GM12878 (cell line): ENCODE measurements at regions not wholly inside any gene's neighbourhood (a gene's known extent, or its start where the extent isn't known, plus 50 kb on each side); places are given as distances from the start of the nearest gene placed in this dataset.

Source experiments
- ATF2 ChIP-seq: IDR thresholded peaks from 2 replicates; pipeline ENCODE4 v1.6.1; 2012; ENCODE audit warnings: low read length, inconsistent platforms
- CTCF ChIP-seq, 3 experiments: IDR thresholded peaks in 2 of 3; conservative IDR thresholded peaks in 1 of 3; 2 replicates each; pipeline ENCODE4 v1.5.1; 2011; ENCODE audit warnings: low read depth in 3 of 3, low read length in 3 of 3, mild to moderate bottlenecking in 3 of 3, control low read depth in 2 of 3, moderate library complexity in 2 of 3, inconsistent platforms in 1 of 3, mixed read lengths in 1 of 3; ENCODE audit not compliant: control insufficient read depth in 2 of 3, insufficient read depth in 1 of 3; ENCODE audit errors: extremely low read depth in 1 of 3
- E2F8 ChIP-seq: fragments of 450-650 bp; IDR thresholded peaks from 2 replicates; pipeline ENCODE4 v1.6.1; 2018; ENCODE audit warnings: mild to moderate bottlenecking, low read depth, moderate library complexity; ENCODE audit not compliant: partially characterized antibody
- EP300 ChIP-seq, 2 experiments: fragments of 150-350 bp in 1 of 2; IDR thresholded peaks; 2 replicates each; pipeline ENCODE4 v1.6.1; 2011 to 2012; ENCODE audit warnings: low read depth in 2 of 2, low read length in 2 of 2, borderline replicate concordance in 1 of 2, improper control_type of control experiment in 1 of 2, inconsistent platforms in 1 of 2; ENCODE audit not compliant: control insufficient read depth in 1 of 2
- FOXK2 ChIP-seq: fragments of 450-650 bp; IDR thresholded peaks from 2 replicates; pipeline ENCODE4 v1.6.1; 2017; ENCODE audit warnings: mild to moderate bottlenecking, moderate library complexity
- GABPA ChIP-seq: IDR thresholded peaks from 2 replicates; pipeline ENCODE4 v1.6.1; 2014; ENCODE audit warnings: antibody characterized with exemption, low read depth, mild to moderate bottlenecking, inconsistent platforms
- NBN ChIP-seq: fragments of 450-650 bp; IDR thresholded peaks from 2 replicates; pipeline ENCODE4 v1.6.1; 2016
- PBX3 ChIP-seq: IDR thresholded peaks from 2 replicates; pipeline ENCODE4 v1.6.1; 2011; ENCODE audit warnings: mild to moderate bottlenecking, low read depth, low read length, moderate library complexity; ENCODE audit not compliant: insufficient replicate concordance
- POLR2A ChIP-seq: IDR thresholded peaks from 2 replicates; pipeline ENCODE4 v1.6.1; 2011; ENCODE audit warnings: low read depth, mild to moderate bottlenecking, low read length
- SMARCA5 ChIP-seq: fragments of 450-650 bp; IDR thresholded peaks from 2 replicates; pipeline ENCODE4 v1.6.1; 2017; ENCODE audit warnings: mild to moderate bottlenecking
- USF2 ChIP-seq: IDR thresholded peaks from 2 replicates; pipeline ENCODE4 v1.6.1; 2011; ENCODE audit warnings: low read depth, low read length, improper control_type of control experiment, borderline replicate concordance

GRCh38 chr9:11792870-11793269, 900.3 kb upstream of the TYRP1 start:
- no peak for TF ChIP-seq USF2
- no peak for TF ChIP-seq FOXK2
- no peak for TF ChIP-seq NBN
- no peak for TF ChIP-seq ATF2
- no peak for TF ChIP-seq CTCF (IDR thresholded peaks at IDR 0.05 in 2 of 3, conservative IDR thresholded peaks at IDR 0.05 in 1 of 3; ENCODE audit: control insufficient read depth in 2 of 3, extremely low read depth in 1 of 3, insufficient read depth in 1 of 3, low read depth in 3 of 3, low read length in 3 of 3)
- TF ChIP-seq E2F8, result no peak
- no peak for TF ChIP-seq POLR2A
- TF ChIP-seq SMARCA5, result no peak
- TF ChIP-seq PBX3, result no peak
- TF ChIP-seq EP300 (IDR thresholded peaks at IDR 0.05; ENCODE audit: borderline replicate concordance in 1 of 2, control insufficient read depth in 1 of 2, low read depth in 2 of 2, low read length in 2 of 2), result no peak
- no peak for TF ChIP-seq GABPA
